K562 (cell line): ENCODE measurements at regions not wholly inside any gene's neighbourhood (a gene's known extent, or its start where the extent isn't known, plus 50 kb on each side); places are given as distances from the start of the nearest gene placed in this dataset.

Experiments used
- ATAC-seq: fragments of 200-7000 bp; cut with Tn5 transposase; 3 replicates; pipeline ENCODE4 v1.9.1; 2020; ENCODE audit warnings: moderate library complexity
- BruUV-seq: library from RNA; stranded (reverse); fragments of 400-500 nt; replicated peaks from 2 replicates; lab custom pipeline; 2021; lab: Mats Ljungman, UMichigan
- CTCF ChIA-PET: fragments of 300-600 bp; formaldehyde crosslinking; extraction: SDS; loops from one replicate; lab custom pipeline; 2021; ENCODE audit warnings: low intra/inter-chr PET ratio; lab: Yijun Ruan, JAX
- POLR2A ChIA-PET: fragments of 300-600, 350-650 bp; sonication (Branson Sonifier 250); formaldehyde crosslinking; extraction: SDS; loops from one replicate; lab custom pipeline; 2021; ENCODE audit warnings: antibody characterized with exemption, inconsistent platforms; lab: Yijun Ruan, JAX
- DNase-seq, 4 experiments: peaks; one replicate each; pipeline versions ENCODE4 v3.0.0 to v3.0.0-alpha.2; 2011 to 2018; ENCODE audit warnings: low spot score in 3 of 4, mixed read lengths in 3 of 4; ENCODE audit errors: extremely low read depth in 1 of 4
- FAIRE-seq: peaks from 2 replicates; lab custom pipeline; 2011; peaks lifted over from hg19 to GRCh38; lab: Jason Lieb, UNC
- H2AFZ ChIP-seq: 2 replicates; pipeline ENCODE4 v1.6.0; 2011; ENCODE audit warnings: low read depth, low read length, control low read depth, inconsistent platforms
- H3K27ac ChIP-seq: fragments of 200-600 bp; 3 replicates; pipeline ENCODE4 v1.8.0; 2011; ENCODE audit warnings: low read depth, mild to moderate bottlenecking, control low read depth, inconsistent platforms, low read length, moderate library complexity, mixed read lengths; ENCODE audit errors: extremely low read depth
- H3K27me3 ChIP-seq, 2 experiments: fragments of 300-600 bp in 1 of 2; 2 replicates in 1 of 2; 3 replicates in 1 of 2; pipeline versions ENCODE4 v1.6.0 to v1.8.0; 2011; ENCODE audit warnings: inconsistent platforms in 2 of 2, low read length in 2 of 2, mild to moderate bottlenecking in 1 of 2, mixed read lengths in 1 of 2, moderate library complexity in 1 of 2; ENCODE audit not compliant: control insufficient read depth in 2 of 2, insufficient read depth in 2 of 2
- H3K36me3 ChIP-seq: fragments of 300-600 bp; 3 replicates; pipeline ENCODE4 v1.8.0; 2011; ENCODE audit warnings: mild to moderate bottlenecking, low read length, inconsistent platforms; ENCODE audit not compliant: control insufficient read depth, insufficient read depth
- H3K4me1 ChIP-seq, 2 experiments: fragments of 200-600 bp in 1 of 2; replicated peaks in 1 of 2; 2 replicates in 1 of 2; 3 replicates in 1 of 2; pipeline versions ENCODE4 v1.5.1 to v1.8.0; 2011; ENCODE audit warnings: inconsistent platforms in 2 of 2, low read length in 2 of 2, mild to moderate bottlenecking in 1 of 2, mixed read lengths in 1 of 2, moderate library complexity in 1 of 2; ENCODE audit not compliant: control insufficient read depth in 2 of 2, insufficient read depth in 2 of 2
- H3K4me2 ChIP-seq: 2 replicates; pipeline ENCODE4 v1.6.1; 2011; ENCODE audit warnings: low read length, control low read depth, inconsistent platforms, mixed read lengths; ENCODE audit not compliant: insufficient read depth
- H3K4me3 ChIP-seq: fragments of 200-600 bp; sonication (generic), shearing (Covaris generic); 2 replicates; pipeline ENCODE4 v1.5.1; 2016; ENCODE audit warnings: control low read depth, inconsistent platforms
- H3K79me2 ChIP-seq: fragments of 200-600 bp; 3 replicates; pipeline ENCODE4 v1.8.0; 2011; ENCODE audit warnings: low read length, inconsistent platforms; ENCODE audit not compliant: control insufficient read depth, insufficient read depth
- H3K9ac ChIP-seq, 2 experiments: 2 replicates each; pipeline versions ENCODE4 v1.6.0 to v1.6.1; 2011; ENCODE audit warnings: low read depth in 2 of 2, low read length in 2 of 2, control low read depth in 1 of 2, inconsistent platforms in 1 of 2, mild to moderate bottlenecking in 1 of 2, mixed read lengths in 1 of 2; ENCODE audit not compliant: insufficient read depth in 1 of 2
- H3K9me1 ChIP-seq: one replicate; pipeline ENCODE4 v1.6.0; 2011; ENCODE audit warnings: inconsistent platforms, mild to moderate bottlenecking, low read length, moderate library complexity; ENCODE audit not compliant: control insufficient read depth, insufficient read depth
- H3K9me3 ChIP-seq: replicated peaks from 2 replicates; pipeline ENCODE4 v1.5.1; 2011; ENCODE audit warnings: low read depth, low read length, inconsistent platforms; ENCODE audit not compliant: control insufficient read depth, insufficient read depth
- H4K20me1 ChIP-seq: replicated peaks from 2 replicates; pipeline ENCODE4 v1.6.1; 2011; ENCODE audit warnings: low read length, inconsistent platforms, mixed read lengths; ENCODE audit not compliant: control insufficient read depth, insufficient read depth
- BCL6 ChIP-seq: fragments of 250-450 bp; sonication (Bioruptor Pico); IDR thresholded peaks from 2 replicates; pipeline ENCODE4 v1.4.0; 2020
- E2F3 ChIP-seq: fragments of 250-450 bp; sonication (Bioruptor Pico); IDR thresholded peaks from 2 replicates; pipeline ENCODE4 v1.4.0; 2020; ENCODE audit warnings: mild to moderate bottlenecking
- FOXM1 ChIP-seq, 2 experiments: fragments of 450-650 bp in 1 of 2; sonication (generic) in 1 of 2; formaldehyde crosslinking in 1 of 2; IDR thresholded peaks; 2 replicates each; pipeline versions ENCODE4 v1.6.1 to v1.9.0; 2017 to 2022; ENCODE audit warnings: low read depth in 2 of 2, mild to moderate bottlenecking in 2 of 2, missing genetic modification reagents in 1 of 2, moderate library complexity in 1 of 2
- NFIX ChIP-seq: fragments of 250-450 bp; sonication (Bioruptor Pico); IDR thresholded peaks from 2 replicates; pipeline ENCODE4 v1.4.0; 2020; ENCODE audit warnings: low read depth, mild to moderate bottlenecking, moderate library complexity
- NR2C2 ChIP-seq, 2 experiments: fragments of 200-800 bp in 1 of 2; sonication (Bioruptor generic) in 1 of 2; sonication (generic) in 1 of 2; formaldehyde crosslinking in 1 of 2; IDR thresholded peaks; 2 replicates each; pipeline versions ENCODE4 v1.6.1 to v1.8.0; 2016 to 2022; ENCODE audit warnings: mild to moderate bottlenecking in 1 of 2, missing compliant biosample characterization in 1 of 2, missing genetic modification characterization in 1 of 2, missing genetic modification reagents in 1 of 2
- POLR3G ChIP-seq: IDR thresholded peaks from 2 replicates; pipeline ENCODE4 v1.6.1; 2011; ENCODE audit not compliant: insufficient read length, insufficient replicate concordance; ENCODE audit errors: extremely low read depth
- RBBP5 ChIP-seq: fragments of 200-600 bp; sonication (generic); IDR thresholded peaks from 2 replicates; pipeline ENCODE4 v1.6.1; 2012; ENCODE audit warnings: borderline replicate concordance, mild to moderate bottlenecking, low read length, control low read depth, inconsistent platforms; ENCODE audit not compliant: insufficient read depth, poor library complexity, severe bottlenecking
- XRCC5 ChIP-seq: fragments of 200-400 bp; formaldehyde crosslinking; IDR thresholded peaks from 2 replicates; pipeline ENCODE4 v1.6.1; 2017; ENCODE audit warnings: low read depth, mild to moderate bottlenecking, low read length
- ZBTB49 ChIP-seq: sonication (generic); formaldehyde crosslinking; IDR thresholded peaks from 2 replicates; pipeline ENCODE4 v1.8.0; 2022; ENCODE audit warnings: missing genetic modification reagents, mild to moderate bottlenecking, borderline replicate concordance
- ZBTB8A ChIP-seq: fragments of 450-650 bp; IDR thresholded peaks from 2 replicates; pipeline ENCODE4 v1.6.1; 2018; ENCODE audit warnings: mild to moderate bottlenecking, moderate library complexity; ENCODE audit not compliant: partially characterized antibody
- ZNF124 ChIP-seq: sonication (generic); formaldehyde crosslinking; IDR thresholded peaks from 2 replicates; pipeline ENCODE4 v1.8.1; 2022; ENCODE audit warnings: missing genetic modification reagents
- ZNF197 ChIP-seq: fragments of 200-800 bp; sonication (Bioruptor generic); IDR thresholded peaks from 2 replicates; pipeline ENCODE4 v1.6.1; 2016; ENCODE audit warnings: low read depth, missing genetic modification characterization, missing compliant biosample characterization
- ZNF253 ChIP-seq: fragments of 250-450 bp; sonication (Bioruptor Pico); conservative IDR thresholded peaks from 2 replicates; pipeline ENCODE4 v1.6.1; 2021; ENCODE audit warnings: mild to moderate bottlenecking
- WGBS: fragments of 100-300 bp; shearing (Covaris generic); methylation state at CpG from one replicate; pipeline ENCODE4 v1.1.6; 2016; ENCODE audit warnings: low coverage, mixed read lengths; ENCODE audit not compliant: insufficient coverage; ENCODE audit errors: missing lambda C conversion rate; 5-methylcytosine and 5-hydroxymethylcytosine counted together
- in situ Hi-C: fragments of 300-500 bp; cut with MboI; formaldehyde crosslinking; loops from 4 replicates; pipeline ENCODE4 v1.15.0; 2018; ENCODE audit warnings: inconsistent platforms, mixed read lengths
- intact Hi-C: fragments of 100-400 bp; cut with micrococcal nuclease; formaldehyde crosslinking; loops from 2 replicates; pipeline ENCODE4 v1.14.2; 2022

- no peak overlapping the region; a peak in 1 of 4 replicates for H3K9ac ChIP-seq
- H2AFZ ChIP-seq = no peak overlapping the region
- WGBS = 61% methylated on average over 12 of the region's 12 CpGs
- H3K27me3 ChIP-seq = no peaks in the 10 kb centered on the region
- H3K4me2 ChIP-seq = no peak overlapping the region
- H3K79me2 ChIP-seq = no peaks in the 10 kb centered on the region
- TF ChIP-seq ZNF253 (CRISPR knock-in tag) (no peak), E2F3 (CRISPR knock-in tag) (no peak), ZBTB8A (no peak), XRCC5 (no peak), RBBP5 (no peak), POLR3G (no peak), ZNF124 (CRISPR knock-in tag) (no peak), NR2C2 (CRISPR knock-in tag; IDR thresholded peaks at IDR 0.05) (no peak), NR2C2 (tag; IDR thresholded peaks at IDR 0.05) (no peak), ZNF197 (no peak), FOXM1 (IDR thresholded peaks at IDR 0.05; ENCODE audit: low read depth) (no peak), FOXM1 (CRISPR knock-in tag; IDR thresholded peaks at IDR 0.05; ENCODE audit: low read depth) (no peak), NFIX (CRISPR knock-in tag) (no peak), ZBTB49 (CRISPR knock-in tag) (no peak), BCL6 (CRISPR knock-in tag) (no peak)
- TF ChIP-seq, all 486 proteins: peak for 0
- ChIA-PET POLR2A (interaction anchor here (0.6 kb wide), 2 partner anchors 22 to 83 kb away, joined by 3 to 4 read pairs; no protein-coding TSS in a partner anchor), CTCF (no interaction called here)
- intact Hi-C loops = no loop called here
- Histone ChIP-seq H3K4me1 (peaks cover 0 to 40% of the 10 kb centered on the region in 2 experiments; a peak in 3 of 5 replicates), H3K9me1 (peaks cover 4% of the 10 kb centered on the region), H3K27ac (no peak overlapping the region), H4K20me1 (peaks cover 51% of the 10 kb centered on the region), H3K9me3 (no peaks in the 10 kb centered on the region), H3K36me3 (no peaks in the 10 kb centered on the region), H3K4me3 (no peak overlapping the region)
- DNase-seq (no peak), ATAC-seq (no peak), FAIRE-seq (no peak)
- BruUV-seq = no TSS peak
- in situ Hi-C loops = no loop called here
Observed at GRCh38 chr16:85243308-85243707, 131.0 kb upstream of the CIBAR2 start.
